Activated CD8-positive, alpha-beta memory T cell treated with anti-CD3 and anti-CD28 coated beads for 1 hour (primary cell): ENCODE measurements at regions not wholly inside any gene's neighbourhood (a gene's known extent, or its start where the extent isn't known, plus 50 kb on each side); places are given as distances from the start of the nearest gene placed in this dataset.
A peak's percentile ranks its signal among the peaks of the same experiment; 100 is the strongest.
"Not testable (repeated sequence)": the region's sequence is repeated elsewhere in the genome, so short reads cannot be mapped to it uniquely, and the experiment has no call there.

Experiments
- DNase-seq, 2 donors: peaks; one replicate each; pipeline ENCODE4 v3.0.0-alpha.2; 2020; ENCODE audit warnings: low read depth in 1 of 2; ENCODE audit errors: extremely low read depth in 1 of 2

DNA sequence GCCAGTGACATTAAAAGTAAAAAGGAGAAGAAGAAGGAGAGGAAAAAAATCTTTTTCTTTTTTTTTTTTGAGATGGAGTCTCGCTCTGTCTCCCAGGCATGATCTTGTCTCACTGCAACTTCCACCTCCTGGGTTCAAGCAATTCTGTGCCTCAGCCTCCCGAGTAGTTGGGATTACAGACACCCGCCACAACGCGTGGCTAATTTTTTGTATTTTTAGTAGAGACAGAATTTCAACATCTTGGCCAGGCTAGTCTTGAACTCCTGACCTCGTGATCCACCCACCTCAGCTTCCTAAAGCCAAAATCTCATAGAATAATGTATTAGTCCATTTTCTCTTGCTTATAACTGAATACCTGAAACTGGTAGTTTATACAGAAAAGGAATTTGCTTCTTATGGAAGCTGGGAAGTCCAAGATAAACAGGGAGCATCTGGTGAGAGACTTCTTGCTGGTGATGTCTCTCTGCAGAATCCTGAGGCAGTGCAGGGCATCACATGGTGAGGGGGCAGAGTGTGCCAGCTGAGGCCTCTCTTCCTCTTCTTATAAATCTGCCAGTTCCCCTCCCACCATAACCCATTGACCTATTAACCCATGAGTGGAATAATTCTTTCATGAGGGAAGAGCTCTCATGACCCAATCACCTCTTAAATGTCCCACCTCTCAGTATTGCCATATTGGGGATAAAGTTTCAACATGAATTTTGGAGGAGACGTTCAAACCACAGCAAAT lies 466.3 kb downstream of the GADD45G start:
- DNase-seq, result no peak

DNA sequence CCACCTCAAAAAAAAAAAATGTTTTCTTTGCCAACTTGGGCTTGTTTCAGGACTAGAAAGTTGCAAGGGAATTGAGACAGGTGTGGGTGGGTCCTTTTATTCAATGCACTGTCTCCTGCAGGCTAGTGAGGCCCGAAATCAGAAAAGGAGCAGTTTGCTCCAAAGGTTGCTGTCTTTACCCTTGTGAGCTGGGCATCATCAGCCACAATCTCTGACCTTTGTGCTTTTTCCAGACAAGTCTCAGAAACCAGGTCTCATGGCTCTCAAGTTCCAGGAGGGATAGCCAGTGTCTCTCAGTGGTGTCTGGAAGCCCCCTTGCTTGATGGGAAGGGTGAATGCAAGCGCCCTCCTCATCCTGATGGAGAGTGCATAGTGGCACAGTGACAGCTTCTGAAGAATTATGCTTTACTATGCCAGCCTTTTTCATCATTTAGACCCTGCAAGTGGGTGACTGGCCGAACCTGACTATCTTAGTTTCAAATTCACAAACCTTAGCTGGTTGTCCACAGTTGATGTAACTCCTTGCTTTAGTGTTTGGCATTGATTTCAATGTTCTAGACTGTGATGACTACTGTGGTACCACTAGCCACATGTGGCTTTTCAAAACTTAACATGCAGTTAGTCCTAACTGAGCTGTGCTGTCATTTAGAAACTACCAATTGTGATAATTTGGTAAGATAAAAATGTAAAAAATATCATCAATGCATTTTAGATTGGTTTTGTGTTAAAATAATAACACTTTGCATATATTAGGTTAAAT lies 468.6 kb downstream of the GADD45G start:
- DNase-seq, result no peak

DNA sequence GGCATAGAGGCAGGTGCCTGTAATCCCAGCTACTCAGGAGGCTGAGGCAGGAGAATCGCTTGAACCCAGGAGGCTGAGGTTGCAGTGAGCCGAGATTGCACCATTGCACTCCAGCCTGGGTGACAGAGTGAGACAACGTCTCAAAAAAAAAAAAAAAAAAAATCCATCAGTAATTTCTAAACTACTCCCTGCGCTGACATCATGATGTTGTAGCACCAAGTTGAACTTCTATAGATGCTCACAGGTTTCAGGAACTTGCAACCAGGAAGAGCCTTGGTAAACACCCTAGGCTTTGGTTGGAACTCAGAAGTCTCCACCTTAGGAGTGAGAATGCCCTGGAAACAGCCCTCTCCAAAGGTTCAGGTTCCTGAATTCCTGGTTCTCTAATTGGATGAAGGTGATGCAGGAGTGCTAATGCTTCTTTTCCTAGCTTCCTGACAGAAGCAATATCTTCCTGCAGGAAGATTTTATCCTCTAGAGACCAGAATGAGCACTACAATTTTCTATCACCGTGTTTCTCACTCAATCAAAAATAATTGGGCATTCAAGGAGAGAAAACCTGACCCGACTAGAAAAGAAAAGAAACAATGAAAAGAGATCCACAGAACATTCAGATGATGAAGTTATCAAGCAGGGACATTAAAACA lies 469.6 kb downstream of the GADD45G start:
- no peak for DNase-seq

DNA sequence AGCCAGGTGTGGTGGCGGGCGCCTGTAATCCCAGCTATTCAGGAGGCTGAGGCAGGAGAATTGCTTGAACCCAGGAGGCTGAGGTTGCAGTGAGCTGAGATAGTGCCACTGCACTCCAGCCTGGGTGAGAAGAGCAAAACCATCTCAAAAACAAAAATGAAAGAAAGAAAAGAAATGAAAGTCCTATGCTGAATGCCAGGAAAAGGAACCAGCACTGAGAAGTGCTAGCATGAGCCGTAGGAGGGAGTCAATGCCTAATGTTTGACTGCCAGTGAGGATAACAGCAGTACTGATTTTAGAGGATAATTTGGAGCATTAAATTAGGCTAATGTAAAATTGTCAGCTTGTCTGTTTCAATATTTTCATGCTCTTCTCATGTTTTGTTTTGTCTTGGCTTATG lies 472.8 kb downstream of the GADD45G start:
- not testable (repeated sequence) for DNase-seq

DNA sequence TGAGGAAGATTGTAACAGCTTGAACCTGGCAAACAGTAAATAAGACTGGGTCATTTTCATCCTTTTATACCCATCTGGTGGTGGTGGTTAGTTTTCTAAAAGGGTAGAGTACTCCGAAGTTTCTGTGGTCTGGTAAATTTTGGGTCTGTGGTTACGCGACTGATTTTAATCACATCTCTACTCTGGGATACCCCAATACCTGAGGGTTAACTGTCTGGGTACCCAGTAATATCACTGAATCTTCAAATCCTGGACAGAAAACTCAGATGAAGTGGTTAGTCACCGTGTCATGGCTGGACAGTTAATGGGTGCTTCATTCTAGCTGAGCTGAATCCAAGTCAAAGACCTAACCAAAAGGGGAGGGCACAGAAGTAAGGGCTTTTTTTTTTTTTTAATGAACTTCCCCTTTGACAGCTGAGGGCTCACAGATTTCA lies 474.2 kb downstream of the GADD45G start:
- no peak for DNase-seq

DNA sequence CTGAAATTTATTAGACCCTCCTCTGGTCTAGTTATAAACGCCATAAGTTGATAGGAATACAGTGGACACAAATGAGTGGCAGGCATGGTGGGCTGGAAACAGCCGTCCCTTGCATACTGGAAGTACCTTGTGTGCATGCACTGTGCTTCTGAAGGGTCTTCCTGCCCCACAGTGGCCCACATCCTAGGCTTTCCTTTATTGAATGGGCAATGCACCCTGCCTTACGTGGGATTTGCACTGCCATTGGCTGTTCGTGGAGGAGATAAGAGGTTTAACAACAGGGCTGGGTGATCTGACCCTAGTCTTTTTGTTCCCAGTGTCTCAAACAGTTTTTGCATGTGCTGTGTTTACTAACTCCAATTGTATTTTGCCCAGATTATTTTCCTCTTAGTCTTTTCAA lies 480.8 kb downstream of the GADD45G start:
- DNase-seq, result no peak

DNA sequence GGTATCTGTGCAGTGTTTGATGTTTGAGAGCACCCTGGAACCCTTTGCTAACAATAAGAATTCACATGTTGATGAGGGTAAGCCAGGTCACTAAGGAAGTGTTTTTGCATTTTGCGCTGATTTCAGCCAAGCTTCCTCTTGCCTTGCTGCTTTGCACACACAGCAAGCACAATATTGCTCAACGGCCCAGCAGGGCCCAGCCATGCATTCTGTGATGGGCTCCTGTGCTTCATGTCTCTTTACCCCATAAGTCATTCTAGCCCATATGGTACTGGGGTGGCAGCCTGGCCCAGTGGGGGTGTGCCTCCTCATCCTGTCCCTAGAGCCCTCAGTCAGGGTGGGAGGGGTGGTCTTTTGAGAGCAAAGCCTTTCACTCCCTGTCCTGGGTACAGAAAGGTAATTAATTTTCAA lies 481.3 kb downstream of the GADD45G start:
- no peak for DNase-seq

DNA sequence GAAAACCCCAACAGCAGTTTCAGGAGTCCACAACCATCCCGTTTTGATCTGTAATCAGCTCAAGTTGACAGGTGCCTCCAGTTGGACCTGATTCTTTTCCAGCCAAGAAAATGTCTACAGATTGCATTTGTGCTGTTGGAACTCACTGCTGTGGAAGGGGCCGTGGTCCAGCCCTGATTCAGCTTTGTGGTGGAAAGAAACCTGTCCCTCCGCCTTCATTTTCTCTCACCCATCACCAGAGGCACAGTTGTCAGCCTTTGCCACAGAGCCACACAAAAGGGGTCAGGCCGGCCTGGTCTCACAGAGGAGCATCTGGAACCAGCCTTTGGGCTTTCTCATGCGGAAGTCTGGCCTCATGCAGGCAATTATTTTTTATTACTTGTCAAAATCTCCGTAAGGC lies 483.6 kb downstream of the GADD45G start:
- no peak for DNase-seq

DNA sequence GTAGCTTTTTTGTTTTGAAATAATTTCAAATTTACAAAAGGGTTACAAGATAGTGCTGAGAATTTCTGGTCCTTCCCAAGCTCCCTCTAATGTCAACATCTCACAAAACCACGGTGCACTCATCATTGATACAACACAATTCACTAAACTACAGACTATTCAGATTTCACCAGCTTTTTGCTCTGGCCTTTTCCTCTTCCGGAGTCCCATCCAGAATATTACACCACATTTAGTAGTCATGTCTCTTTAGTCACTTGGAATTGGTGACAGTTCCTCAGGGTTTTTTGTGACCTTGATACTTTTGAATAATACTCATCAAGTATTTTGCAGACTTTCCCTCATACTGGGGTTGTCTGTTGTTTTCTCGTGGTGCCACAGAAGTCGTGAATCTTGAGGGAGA lies 484.0 kb downstream of the GADD45G start:
- DNase-seq, result no peak

DNA sequence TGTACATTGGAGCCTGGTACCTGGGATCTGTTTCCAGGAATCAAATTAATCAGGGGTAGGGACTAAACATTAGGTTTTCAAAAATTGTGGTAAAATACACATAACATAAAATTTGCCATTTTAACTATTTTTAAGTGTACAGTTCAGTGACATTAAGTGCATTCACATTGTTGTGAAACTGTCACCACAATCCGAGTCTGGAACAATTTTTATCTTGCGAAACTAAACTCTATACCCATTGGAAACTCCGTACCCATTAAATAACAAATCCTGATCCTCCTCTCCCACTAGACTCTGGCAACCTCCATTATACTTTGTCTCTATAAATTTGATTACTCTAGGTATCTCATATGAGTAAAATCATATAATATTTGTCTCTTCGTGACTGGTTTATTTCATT lies 486.2 kb downstream of the GADD45G start:
- DNase-seq, result no peak

DNA sequence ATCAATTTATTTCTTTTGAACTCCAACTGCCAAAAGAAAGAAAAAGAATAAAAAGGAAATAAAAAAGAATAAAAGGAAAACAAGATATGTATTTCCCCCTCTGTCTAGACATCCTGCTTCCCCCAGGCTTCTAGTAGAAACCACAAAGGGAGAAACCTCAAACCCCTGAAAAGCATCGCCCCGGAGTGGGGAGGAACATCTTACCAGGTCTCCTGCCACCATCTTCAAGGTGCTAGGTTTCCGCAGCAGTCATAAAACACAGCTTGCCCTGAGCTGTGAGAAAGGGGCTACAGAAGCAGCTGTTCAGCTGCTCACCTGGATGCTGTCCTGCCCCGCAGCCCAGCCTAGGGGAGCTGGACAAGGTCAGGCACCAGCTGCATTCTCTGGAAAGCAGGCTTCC lies 487.7 kb downstream of the GADD45G start:
- no peak for DNase-seq

DNA sequence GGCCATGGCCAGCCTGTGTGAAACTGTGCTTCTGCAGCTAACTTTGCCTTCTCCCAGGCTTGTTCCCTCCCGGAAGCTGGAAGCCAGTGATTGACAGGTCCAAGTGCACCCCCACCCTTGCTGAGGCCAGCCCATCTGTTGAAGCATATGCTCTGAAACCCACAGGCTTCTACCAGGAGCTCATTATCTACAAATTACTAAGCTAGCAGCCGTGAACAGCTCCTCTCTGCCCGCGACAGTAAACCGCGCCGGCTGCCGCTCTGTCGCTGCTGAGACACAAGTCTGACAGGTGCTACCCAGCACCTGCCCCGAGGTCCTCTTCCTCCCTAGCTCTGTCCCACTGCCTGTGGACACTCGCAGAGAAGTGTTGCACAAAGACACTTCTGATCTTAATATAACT lies 490.9 kb downstream of the GADD45G start:
- no peak for DNase-seq

DNA sequence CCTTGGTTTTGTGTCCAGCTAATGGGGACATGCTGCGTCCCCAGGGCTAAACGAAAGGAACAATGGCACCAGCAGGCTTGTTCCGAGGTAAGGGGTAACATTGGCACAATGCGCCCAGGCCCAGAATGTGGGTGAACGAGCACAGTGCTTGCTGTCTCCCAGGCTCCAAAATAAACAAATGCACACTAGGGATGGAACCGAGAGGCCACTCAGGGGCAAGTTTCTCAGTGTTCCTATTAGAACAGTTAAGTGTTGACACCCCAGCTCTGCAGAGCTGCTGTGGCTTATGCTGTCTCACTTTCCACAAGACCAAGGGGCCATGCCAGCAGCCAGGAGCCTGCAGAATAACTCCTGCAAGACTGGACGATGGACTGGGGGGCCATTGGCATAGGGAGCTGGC lies 492.4 kb downstream of the GADD45G start:
- DNase-seq, result no peak

DNA sequence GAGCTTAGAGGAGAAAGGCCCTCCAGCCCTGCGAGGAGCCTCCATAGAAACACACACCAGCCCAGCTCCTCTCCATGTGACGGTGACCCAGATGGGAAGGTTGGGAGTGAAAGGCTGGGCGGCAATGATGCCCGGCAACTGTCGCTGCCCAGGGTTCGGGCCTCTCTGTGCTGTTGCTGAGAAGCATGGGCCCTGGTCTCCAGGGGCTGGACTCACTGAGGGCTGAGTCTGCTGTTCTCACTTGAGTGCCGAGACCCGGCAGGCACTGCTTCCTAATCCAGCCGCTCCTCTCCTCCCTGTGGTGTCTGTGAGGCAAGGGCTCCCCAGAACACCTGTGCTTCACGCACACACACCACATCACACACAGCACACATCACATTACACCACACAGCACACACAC lies 493.6 kb downstream of the GADD45G start:
- no peak for DNase-seq

DNA sequence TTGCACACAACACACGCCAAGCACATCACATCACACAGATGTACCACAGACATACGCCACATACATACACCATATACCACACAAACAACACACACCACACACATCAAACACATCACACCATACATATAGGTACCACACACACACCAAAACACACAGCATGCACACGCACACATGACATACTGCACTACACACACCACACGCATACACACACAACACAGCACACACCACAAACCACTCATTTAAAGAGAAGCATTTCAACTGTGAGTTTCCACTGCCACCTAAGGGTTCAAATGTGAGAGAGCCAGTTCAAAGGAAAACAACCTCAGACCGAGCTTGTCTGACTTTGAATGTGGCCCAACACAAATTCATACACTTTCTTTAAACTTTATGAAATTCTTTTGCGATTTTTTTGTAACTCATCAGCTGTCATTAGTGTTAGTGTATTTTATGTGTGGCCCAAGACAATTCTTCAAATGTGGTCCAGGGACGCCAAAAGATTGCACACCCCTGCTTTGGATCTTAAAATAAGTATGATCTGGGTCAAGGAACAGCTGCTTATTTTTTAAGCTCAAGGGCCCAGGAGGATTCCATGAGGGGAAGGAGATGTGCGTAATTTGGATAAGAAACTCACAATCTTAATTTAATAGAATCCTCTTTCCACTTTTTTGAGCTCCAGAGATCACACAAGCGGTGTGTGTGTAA lies 494.6 kb downstream of the GADD45G start:
- DNase-seq, result no peak

DNA sequence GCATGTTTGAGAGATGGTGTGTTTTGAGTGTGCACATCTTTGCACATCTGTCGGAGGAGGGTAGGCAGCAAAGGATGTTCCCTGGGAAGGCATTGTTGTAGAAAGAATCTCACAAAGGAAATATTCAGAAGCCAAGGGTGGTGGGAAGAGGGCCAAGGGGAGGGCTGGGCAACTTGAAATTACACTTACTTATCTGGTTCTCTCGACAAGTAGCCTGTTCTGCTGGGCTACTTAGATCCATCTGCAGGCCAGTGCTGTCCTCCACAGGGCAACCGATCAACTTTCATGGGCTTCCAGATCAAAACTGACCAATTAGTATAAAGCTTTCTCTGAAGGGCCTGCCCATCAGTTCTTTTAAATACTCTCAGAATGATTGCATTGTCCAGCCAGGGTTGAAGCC lies 495.2 kb downstream of the GADD45G start:
- no peak for DNase-seq

DNA sequence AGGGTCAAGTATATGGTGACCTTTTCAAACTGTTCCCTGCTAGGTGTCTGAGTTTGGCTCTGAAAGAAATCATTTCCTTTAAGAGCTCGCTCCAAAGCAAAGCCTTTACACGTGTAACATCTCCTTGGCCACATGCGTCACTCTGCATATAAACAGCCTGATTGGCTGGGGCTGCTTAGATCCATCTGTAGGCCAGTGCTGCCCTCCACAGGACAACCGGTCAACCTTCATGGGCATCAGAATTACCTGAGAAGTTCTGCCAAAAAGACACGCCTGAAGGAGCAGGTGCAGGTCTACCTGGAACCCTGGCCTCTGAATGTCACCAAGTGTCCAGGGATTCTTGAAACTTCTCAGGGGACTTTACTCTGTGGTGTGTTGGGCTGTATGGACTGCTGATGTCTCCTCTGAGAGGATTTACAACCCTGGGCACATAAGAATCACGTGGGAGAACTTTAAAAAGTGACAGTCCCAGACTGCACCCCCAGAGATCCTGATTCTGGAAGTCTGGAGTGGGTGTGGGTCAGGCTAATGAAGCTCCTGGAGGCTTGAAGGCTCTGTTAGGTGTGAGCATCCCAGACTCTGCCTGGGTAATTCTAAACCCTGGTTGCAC lies 497.6 kb downstream of the GADD45G start:
- peak; percentile 42 to 45 for DNase-seq

DNA sequence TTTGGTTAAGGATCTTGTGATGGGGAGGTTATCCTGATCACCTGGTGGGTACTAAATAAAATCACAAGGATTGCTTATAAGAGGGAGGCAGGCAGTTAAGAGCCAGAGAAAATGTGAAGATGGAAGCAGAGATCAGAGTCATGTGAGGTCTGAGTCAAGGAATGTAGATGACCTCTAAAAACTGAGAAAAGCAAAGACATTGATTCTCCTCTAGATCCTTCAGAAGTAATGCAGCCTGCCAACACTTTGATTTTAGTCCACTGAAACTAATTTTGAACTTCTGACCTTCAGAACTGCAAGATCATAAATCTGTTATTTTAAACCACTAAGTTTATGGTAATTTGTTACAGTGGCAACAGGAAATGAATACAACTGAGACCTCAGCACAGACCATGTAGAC lies 499.0 kb downstream of the GADD45G start:
- DNase-seq, result no peak

DNA sequence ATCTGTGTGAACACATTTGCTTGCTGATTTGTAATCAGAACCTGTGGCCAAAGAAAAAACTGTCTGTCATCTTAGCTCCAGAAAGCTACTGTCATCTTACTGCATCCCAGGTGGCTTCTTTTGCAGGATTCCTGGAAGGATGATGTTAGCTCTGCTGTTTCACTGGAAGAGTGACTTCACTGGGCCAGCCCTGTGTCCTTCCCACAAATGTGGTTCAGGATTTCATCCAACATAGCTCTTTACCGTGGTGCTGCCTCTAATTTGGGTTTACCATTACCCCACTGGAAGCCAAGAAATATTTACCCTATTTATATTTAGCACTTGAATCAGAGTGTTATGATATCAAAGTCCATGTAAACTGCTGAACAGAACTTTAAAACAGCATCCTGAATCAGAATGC lies 501.0 kb downstream of the GADD45G start:
- no peak for DNase-seq

DNA sequence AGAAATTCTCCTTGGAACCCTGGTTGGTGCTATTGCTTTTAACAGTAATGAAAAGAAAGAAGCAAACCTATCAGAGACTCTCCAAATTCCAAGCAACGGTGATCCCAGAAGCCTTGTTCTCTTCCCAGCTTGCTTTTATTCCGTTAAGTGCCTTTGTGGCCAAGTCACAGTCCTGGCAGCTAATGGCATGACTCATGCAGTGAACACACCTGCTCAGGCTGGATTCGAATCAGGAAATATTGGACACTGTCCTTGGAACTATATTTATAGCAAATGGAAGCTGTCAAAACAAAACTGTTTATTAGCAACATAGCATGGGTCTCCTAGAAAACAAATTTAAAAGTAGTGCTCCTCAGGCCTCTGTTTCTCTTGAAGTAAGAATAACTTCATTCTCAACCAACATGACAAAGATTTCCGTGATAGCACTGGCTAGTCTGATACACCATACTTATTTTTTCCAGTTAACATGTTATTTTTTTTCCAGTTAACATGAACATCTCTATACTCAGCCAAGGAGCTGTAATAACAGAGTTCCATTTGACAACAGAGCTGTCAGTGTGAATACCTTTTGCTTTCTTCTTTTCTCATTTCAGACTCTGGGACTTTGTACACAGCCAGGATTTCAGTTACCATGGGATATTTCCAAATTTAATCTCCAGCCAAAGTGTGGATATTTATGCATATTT lies 502.4 kb downstream of the GADD45G start:
- DNase-seq, result no peak
